Right ventricle myocardium superior (tissue), 1 donor: ENCODE measurements at regions not wholly inside any gene's neighbourhood (a gene's known extent, or its start where the extent isn't known, plus 50 kb on each side); places are given as distances from the start of the nearest gene placed in this dataset.
"Not testable (repeated sequence)": the region's sequence is repeated elsewhere in the genome, so short reads cannot be mapped to it uniquely, and the experiment has no call there.

Experiments used
- ATAC-seq: fragments of 200-7000 bp; cut with Tn5 transposase; one replicate; pipeline ENCODE4 v1.9.1; 2020; ENCODE audit warnings: mild to moderate bottlenecking; ENCODE audit not compliant: poor library complexity
- DNase-seq: peaks from one replicate; pipeline ENCODE4 v3.0.0-alpha.2; 2020
- intact Hi-C: fragments of 100-400 bp; cut with DNase I; formaldehyde crosslinking; loops from one replicate; pipeline ENCODE4 v1.11.2; 2022
- donor health status: DM: no; HTN: yes; CAD: no; lungs with severe emphysema.

DNA sequence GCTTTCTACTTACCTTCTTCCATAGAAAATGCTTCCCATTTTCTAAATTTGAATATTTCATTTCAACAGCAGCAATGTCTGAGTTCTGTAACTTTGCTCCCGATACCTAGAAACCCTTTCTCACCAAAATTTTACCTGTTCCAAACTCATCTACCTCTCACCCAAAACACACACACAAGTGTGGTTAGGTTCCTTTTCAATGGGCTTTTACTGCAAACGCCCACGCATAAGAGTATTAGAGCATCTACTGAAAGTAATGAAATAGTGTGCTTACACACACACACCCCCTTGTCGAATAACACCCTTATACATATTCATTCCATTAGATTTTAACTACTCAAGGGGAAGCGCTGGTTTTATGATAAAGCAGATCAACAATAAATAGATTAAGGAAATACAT, 610.3 kb upstream of the AADAT start:
- intact Hi-C loops: no loop called here
- no peak for DNase-seq
- ATAC-seq: no peak

DNA sequence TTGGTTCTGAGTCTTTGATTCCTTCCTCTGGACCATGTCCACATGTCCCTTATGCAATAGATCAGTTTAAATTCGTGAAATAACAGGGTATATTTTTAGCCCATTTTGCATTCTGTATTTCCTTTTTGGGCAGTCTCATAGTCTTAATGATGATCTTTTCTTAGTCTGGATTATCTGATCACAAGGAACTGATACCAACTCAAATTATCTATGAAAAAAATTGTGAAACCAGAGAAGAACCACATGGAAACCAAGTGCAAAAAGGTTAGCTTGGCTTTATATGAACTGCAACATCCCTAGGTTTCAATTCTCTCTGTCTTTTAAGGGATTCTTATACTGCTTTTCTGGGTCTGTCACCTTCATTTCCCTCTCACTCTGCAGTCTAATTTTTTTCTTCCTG, 608.6 kb upstream of the AADAT start:
- no peak for DNase-seq
- ATAC-seq: no peak
- intact Hi-C loops: no loop called here

DNA sequence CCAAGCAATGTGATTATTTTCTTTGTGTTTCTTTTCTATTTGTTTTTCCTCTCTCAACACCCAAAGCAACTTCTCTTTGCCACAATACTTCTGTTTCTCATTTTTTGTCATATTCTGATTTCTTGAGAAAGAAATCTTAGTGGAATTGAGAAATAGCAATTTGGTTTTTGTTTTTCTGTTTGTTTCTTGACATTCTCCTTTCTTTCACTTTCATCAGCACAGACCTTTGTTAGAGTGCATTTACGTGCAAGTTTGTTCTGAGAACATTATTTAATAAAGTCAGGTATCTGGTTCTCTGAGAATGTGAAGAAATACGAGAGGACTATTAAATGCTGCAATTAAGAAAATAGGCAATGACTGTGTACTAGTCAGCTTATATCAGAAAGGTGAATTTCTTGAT, 608.1 kb upstream of the AADAT start:
- intact Hi-C loops: no loop called here
- no peak for ATAC-seq
- no peak for DNase-seq

DNA sequence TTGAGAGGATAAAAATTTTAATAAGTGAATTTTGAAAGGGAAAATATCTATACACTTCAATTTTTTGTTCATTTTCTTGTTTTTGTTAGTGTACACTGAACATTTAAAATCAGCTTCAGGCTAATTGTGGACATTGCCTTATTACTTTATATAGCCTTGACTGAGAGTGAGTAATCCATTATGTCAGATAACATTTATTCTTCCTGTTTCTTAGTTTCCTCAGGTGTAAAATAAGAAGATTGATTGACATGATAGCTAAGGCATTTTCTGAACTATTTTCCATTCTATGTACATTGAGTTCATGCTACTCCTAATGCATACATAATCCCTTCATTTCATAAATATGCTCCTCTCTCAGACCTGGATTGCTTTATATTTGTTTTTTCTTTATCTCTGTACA, 607.3 kb upstream of the AADAT start:
- ATAC-seq (no peak), DNase-seq (no peak)
- intact Hi-C loops: no loop called here

DNA sequence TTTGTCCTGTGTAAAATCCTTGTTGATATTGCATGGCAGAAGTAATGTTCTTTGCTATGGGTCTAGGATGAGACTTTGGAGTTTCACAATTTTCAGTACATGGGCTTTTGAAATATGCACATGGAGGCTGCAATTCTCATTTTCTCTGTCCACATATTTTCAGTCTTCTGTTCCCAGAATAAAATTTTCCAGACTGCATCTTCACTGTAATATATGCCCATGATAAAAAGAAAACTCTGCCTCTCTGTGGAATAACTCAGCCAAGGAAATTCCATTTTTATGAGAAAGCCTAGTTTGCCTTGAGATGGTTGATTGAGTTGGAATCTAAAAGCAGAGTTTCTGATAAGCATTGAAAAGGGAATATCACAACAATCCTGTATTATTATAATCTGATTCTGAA, 601.4 kb upstream of the AADAT start:
- intact Hi-C loops: no loop called here
- no peak for ATAC-seq

DNA sequence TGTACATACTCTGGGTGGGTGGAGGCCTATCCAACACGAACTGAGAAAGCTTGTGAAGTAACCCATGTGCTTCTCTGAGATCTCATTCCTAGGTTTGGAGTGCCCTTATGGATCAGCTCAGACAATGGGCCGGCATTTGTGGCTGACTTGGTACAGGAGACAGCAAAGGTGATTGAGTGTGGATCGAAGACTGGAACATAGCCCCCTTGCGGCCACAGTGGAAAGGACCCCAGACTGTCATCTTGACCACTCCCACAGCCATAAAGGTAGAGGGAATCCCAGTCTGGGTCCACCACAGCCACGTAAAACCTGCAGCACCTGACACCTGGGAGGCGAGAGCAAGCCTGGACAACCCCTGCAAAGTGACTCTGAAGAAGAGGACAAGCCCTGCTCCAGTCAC, 598.0 kb upstream of the AADAT start:
- ATAC-seq: no peak
- no peak for DNase-seq
- intact Hi-C loops: no loop called here

More for the DNA sequence above, 601.4 kb upstream of the AADAT start:
- DNase-seq: no peak

DNA sequence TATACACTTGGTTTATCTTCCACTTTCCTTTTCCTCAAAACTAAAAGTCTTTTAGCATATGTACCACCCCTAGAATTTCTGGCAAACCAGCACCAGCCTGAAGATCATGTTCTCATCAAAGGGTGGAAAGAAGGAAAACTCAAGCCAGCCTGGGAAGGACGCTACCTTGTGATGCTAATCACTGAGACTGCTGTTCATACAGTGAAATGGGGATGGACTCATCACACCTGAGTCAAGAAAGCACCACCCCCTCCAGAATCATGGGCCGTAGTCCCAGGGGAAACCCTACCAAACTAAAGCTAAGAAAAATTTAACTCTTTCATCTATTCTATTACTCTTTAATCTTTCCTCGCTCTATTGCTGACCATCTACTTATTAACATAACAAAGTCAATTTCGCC, 595.9 kb upstream of the AADAT start:
- intact Hi-C loops, DNase-seq, ATAC-seq: not testable (repeated sequence)

DNA sequence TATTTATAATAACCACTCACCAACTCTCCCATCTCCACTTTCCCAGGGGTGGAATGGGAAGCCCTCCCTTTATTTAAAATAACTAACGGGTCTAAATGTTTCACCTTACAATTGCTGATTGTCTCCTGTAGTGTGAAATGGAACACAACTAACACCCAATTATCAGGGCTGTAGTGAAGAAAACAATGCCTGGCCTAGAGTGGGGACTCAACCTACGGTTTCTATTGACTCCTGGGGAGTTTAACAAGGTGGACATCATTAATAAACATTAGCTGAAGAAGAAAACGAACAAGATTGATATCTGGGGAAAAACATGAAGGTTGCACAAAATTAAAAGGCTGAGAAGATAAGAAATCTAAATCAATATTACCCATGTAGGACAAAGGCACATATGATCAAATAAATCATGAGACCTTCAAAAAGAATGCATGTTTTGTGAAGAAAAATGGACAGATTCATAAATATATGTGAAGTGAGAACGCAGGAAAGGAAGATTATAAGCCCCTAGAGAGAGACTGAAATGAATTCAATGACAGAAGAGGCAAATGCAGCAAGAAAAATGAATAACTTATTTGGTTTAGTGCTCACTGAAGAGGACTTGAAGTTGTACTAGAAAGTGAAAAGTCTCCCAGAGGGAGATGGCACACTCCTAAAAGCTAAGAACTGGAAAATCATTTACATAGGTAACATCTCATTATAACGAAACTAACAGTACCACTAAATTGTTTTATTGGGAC, 593.0 kb upstream of the AADAT start:
- DNase-seq: no peak
- intact Hi-C loops: no loop called here
- ATAC-seq: no peak

DNA sequence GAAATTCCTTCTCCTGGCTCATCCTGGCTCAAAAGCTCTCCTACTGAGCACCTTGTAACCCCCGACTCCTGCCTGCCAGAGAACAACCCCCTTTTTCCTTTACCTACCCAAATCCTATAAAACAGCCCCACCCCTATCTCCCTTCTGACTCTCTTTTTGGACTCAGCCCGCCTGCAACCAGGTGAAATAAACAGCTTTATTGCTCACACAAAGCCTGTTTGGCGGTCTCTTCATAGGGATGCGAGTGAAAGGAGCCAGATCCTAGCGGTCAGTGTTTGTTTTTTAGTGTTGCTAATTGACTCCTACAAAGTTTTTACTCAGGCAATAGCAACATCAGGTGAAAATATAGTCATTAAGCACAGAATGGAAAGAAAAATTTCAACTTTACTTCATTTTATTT, 592.3 kb upstream of the AADAT start:
- intact Hi-C loops: not testable (repeated sequence)

DNA sequence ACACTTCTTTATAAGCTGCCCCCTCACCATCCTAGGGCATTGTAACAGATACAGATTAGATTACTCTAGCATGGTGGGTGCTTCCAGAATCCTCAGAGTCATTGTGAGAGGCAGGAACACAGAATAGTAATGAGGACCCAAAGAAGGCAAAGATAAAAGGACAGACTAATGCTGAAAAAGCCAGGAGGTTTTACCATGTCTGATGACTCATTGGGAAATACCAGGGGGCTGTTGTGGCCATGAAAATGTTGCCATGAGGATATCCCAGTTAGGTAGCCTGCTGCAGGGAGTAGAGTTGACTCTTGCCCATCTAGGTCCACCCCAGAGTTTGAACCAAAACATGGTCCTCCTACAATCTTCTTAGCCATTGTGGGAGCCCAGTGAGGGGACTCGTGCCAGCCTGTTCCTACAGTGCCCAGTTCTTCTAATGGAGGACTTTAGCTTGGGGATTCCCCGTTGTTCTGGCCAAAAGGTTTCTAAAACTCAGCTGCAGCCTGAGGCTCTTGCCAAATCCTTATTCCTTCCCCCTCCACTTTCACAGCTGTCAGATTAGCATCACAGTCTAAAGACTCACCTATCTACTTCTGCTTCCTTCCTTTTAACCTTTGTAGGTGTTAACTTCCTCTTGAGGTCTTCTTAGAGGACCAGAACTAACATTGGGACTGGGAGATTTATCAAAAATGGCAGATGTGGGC, 586.0 kb upstream of the AADAT start:
- ATAC-seq: no peak
- intact Hi-C loops: no loop called here
- no peak for DNase-seq

More for the DNA sequence above, 592.3 kb upstream of the AADAT start:
- not testable (repeated sequence) for ATAC-seq, DNase-seq

DNA sequence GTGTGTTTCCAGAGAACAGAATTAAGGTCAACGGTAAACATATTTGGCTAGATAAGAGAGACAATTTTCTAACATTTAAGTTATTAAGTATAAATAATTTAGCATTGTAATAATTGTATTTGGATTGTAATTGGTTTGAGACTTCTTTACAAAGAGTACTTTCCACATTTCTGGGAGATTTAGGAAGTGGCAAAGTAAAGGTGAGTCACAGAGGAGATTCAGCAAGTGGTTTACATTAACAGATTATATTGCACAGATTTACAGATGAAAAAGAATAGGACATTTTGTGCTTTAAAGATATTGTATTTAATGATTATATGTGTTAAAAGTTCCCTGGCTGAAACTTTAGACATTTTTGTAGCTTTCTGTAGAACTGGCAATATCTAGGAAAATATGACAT, 584.4 kb upstream of the AADAT start:
- no peak for DNase-seq
- intact Hi-C loops: no loop called here
- no peak for ATAC-seq

DNA sequence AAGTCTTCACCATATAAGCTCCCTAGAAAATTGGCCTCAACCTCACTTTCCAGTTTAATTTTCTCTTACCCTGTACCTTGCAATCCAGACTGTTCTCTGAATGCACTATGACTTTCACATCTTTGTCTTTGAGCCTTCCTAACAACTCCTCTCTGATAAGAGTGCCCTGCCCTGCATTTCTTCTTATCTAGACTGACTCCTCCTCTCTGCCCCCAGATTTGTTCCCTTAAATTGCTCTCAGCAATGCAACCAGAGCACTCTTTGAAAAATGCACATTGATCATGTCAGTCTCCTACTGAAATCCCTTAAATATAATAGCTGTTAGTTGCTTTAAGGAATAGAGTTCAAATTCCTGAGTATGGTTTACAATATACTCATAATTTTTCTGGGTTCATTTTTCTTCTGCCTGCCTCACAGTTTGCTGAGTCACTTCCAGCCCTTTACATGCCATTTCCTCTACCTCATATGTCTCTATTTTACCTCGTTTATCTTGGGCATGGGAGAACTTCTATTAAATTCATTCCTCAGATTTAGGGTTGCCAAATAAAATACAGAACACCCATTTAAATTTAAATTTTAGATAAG, 582.7 kb upstream of the AADAT start:
- ATAC-seq: no peak
- no peak for DNase-seq
- intact Hi-C loops: no loop called here

DNA sequence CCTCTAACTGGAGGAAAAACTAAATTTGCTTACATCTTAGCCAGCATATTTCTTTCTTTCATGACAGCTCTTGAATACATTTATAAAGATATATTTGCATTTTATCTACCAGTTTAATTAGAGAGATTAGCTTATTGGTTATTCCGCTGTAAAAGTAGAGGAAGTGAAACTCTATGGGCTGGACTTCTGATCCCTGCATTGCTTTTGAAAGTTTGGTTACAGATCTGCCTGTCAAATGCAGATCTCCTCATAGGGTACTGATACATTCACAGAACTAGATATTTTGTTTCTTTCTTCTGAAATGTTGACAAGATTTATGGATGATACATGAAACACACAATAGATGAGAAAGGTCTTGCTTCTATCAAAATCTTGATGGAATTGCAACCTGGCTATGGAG, 581.4 kb upstream of the AADAT start:
- intact Hi-C loops: no loop called here
- ATAC-seq: no peak
- DNase-seq: no peak

DNA sequence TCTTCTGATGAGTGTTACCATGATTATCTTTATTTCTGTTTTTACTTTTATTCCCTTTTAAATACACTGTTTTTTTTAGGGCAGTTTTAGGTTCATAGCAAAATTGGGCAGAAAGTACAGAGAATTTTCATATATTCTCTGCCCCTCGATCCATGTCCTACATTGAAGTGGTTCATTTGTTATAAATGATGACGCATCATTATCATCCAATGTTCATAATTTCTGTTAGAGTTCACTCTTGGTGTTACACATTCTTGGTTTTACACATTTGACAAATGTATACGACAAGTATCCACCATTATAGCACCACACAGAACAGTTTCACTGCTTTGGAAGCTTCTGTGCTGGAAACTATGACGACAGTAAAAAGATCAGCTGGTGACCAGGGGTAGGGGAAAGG, 578.1 kb upstream of the AADAT start:
- DNase-seq: no peak
- no peak for ATAC-seq
- intact Hi-C loops: no loop called here

DNA sequence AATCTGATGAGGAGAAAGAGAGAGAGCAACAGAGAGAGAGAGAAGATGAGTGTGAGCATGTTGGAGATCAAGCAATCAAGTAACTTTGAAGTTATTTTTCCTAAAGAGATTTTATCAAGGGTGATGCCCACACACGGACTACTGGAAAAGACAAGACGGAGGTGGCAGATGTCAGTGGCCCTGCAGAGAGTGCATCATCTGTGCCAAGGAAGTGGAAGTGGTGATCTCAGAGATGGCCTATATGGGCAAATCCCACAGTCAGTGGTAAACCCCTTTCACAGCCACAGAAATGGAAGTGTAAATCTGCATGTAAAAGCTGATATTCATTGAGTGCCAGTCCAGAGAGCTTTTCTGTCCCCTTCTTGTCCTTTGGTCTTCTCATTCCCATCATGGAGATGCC, 577.2 kb upstream of the AADAT start:
- intact Hi-C loops: no loop called here
- ATAC-seq (no peak), DNase-seq (no peak)

DNA sequence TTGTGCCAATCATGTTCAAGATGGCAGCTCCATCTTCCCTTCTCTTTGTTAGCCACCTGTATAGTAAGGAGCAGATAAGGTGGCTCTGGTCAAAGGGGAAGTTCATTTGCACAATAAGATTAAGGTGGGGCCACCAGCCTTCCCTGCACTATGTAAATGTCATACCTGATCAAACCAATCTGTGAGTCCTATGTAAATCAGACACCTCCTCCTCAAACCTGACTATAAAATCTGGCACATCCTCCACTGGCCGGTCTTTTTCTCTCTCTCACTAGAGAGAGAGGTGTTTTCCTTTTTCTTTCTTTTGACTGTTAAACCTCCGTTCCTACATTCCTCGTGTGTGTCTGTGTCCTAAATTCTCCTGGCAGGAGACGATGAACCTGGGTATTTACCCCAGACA, 572.5 kb upstream of the AADAT start:
- intact Hi-C loops: no loop called here

DNA sequence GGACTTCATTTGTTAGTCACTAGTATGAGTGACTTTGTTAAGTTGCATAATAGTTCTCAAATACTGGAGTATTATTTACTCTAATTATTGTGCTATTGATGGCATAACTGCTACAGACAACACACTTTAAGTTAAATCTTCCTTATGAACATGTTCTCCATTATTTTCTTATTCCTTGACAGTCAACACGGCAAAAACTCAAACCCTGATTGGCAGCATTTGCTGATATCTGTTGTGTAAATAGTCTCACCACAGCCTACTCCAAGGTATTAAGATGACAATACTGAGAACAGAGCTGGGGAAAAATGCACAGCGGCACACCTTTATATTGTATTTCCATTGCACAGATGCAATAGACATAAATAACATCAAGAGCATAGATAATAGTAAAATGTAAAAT, 568.0 kb upstream of the AADAT start:
- no peak for DNase-seq
- intact Hi-C loops: no loop called here
- ATAC-seq: no peak

More for the DNA sequence above, 572.5 kb upstream of the AADAT start:
- DNase-seq (no peak), ATAC-seq (no peak)

DNA sequence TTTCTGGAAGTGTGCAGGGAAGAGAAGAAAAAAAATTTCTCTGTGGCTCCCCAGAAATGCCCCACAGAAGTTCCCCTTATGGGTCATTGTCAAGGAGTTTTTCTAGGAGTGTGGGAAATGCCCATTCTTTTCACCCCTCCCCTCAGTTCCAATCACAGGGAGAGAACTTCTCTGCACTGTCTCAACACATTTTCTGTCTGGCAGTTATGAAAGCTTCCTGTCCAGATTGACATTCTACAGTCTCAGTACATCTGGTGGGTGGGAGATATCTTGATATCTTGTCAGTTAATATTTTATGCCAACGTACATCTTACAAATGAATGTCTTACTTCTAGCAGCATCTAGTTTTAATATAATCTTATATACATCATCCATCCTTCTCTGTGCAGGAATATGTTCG, 566.8 kb upstream of the AADAT start:
- no peak for DNase-seq
- intact Hi-C loops: no loop called here
- no peak for ATAC-seq

DNA sequence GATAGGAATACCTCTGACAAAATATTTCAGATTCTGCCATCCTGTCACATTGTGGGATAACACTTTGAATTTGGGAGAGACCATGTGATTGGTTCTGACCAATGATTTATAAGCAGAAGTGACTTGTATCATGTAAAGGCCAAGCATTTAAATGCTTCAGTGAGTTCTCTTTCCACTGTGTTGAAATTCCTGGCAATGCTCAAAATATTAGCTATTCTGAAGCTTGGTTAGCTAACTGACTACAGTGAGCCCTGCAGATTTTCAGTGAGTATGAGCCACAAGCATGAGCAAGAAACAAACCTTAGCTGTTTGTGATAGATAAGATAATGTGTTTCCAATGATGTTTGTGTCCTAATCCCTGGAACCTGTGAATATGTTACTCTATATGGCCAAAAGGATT, 562.8 kb upstream of the AADAT start:
- ATAC-seq: no peak
- no peak for DNase-seq

DNA sequence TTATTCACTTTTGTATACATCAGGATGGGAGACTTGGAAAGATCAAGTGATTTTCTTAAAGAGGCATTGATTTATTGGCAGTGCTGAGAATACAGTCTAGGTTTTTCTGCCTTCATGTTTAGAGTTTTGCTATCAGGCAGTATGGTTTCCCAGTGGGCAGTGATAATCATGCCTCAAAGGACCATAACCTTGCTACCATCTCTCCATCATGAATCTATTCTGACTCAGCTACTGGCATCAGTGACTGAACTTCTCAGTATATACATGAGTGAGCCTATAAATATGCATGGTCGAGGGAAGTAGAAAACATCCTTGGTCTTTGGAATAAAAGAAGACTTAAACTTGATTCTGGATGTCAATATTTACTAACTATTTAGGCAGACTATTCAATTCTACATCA, 562.0 kb upstream of the AADAT start:
- intact Hi-C loops: no loop called here

More for the DNA sequence above, 562.8 kb upstream of the AADAT start:
- intact Hi-C loops: no loop called here

More for the DNA sequence above, 562.0 kb upstream of the AADAT start:
- no peak for ATAC-seq
- no peak for DNase-seq
